Loucy (cell line): ENCODE measurements at regions not wholly inside any gene's neighbourhood (a gene's known extent, or its start where the extent isn't known, plus 50 kb on each side); places are given as distances from the start of the nearest gene placed in this dataset.

Experiments
- H2AFZ ChIP-seq: fragments of 200-600 bp; sonication (generic); 2 replicates; pipeline ENCODE4 v1.6.0; 2016; ENCODE audit warnings: antibody characterized with exemption, mild to moderate bottlenecking, low read length, moderate library complexity
- H3F3A ChIP-seq: fragments of 200-600 bp; 2 replicates; pipeline ENCODE4 v1.6.0; 2016; ENCODE audit warnings: antibody characterized with exemption, low read depth, mild to moderate bottlenecking
- H3K27me3 ChIP-seq: fragments of 200-600 bp; sonication (generic); 2 replicates; pipeline ENCODE4 v1.6.1; 2014; ENCODE audit warnings: low read length, mild to moderate bottlenecking; ENCODE audit not compliant: insufficient read depth, poor library complexity, severe bottlenecking
- H3K36me3 ChIP-seq: fragments of 200-600 bp; sonication (generic); 2 replicates; pipeline ENCODE4 v1.6.1; 2016; ENCODE audit warnings: low read length; ENCODE audit not compliant: insufficient read depth
- H3K4me1 ChIP-seq: fragments of 200-600 bp; sonication (generic); 2 replicates; pipeline ENCODE4 v1.5.1; 2014; ENCODE audit warnings: low read length, mild to moderate bottlenecking; ENCODE audit not compliant: insufficient read depth, poor library complexity, severe bottlenecking
- H3K4me2 ChIP-seq: fragments of 200-600 bp; sonication (generic); 2 replicates; pipeline ENCODE4 v1.6.0; 2014; ENCODE audit warnings: antibody characterized with exemption, low read length, low read depth, mild to moderate bottlenecking; ENCODE audit not compliant: poor library complexity, severe bottlenecking
- H3K4me3 ChIP-seq: fragments of 200-600 bp; sonication (generic); 2 replicates; pipeline ENCODE4 v1.5.1; 2014; ENCODE audit warnings: low read length, mild to moderate bottlenecking, mixed read lengths; ENCODE audit not compliant: poor library complexity, severe bottlenecking
- H3K79me2 ChIP-seq: fragments of 200-600 bp; sonication (generic); 2 replicates; pipeline ENCODE4 v1.6.1; 2014; ENCODE audit warnings: low read length; ENCODE audit not compliant: insufficient read depth
- H3K9ac ChIP-seq: fragments of 200-600 bp; sonication (generic); 2 replicates; pipeline ENCODE4 v1.6.0; 2014; ENCODE audit warnings: mild to moderate bottlenecking, low read depth, low read length, moderate library complexity; ENCODE audit not compliant: poor library complexity, severe bottlenecking
- H3K9me2 ChIP-seq: fragments of 200-600 bp; sonication (generic); replicated peaks from 2 replicates; pipeline ENCODE4 v1.6.1; 2016; ENCODE audit warnings: low read depth, low read length, mixed read lengths
- H3K9me3 ChIP-seq: fragments of 200-600 bp; sonication (generic); 2 replicates; pipeline ENCODE4 v1.6.1; 2014; ENCODE audit warnings: mild to moderate bottlenecking, antibody characterized with exemption, low read length, low read depth; ENCODE audit not compliant: insufficient read depth
- H4K20me1 ChIP-seq: fragments of 200-600 bp; sonication (generic); 2 replicates; pipeline ENCODE4 v1.6.0; 2014; ENCODE audit warnings: antibody characterized with exemption, low read length, mild to moderate bottlenecking; ENCODE audit not compliant: insufficient read depth, poor library complexity, severe bottlenecking
- EZH2phosphoT487 ChIP-seq: fragments of 200-600 bp; IDR thresholded peaks from 2 replicates; pipeline ENCODE4 v1.6.1; 2018; ENCODE audit warnings: antibody characterized with exemption, mild to moderate bottlenecking, moderate library complexity, borderline replicate concordance
- TF ChIP-seq, protein P1 (sequence below): fragments of 200-600 bp; sonication (generic); conservative IDR thresholded peaks from 2 replicates; pipeline ENCODE4 v1.5.1; 2014; ENCODE audit warnings: mild to moderate bottlenecking, antibody characterized with exemption, low read length

DNA sequence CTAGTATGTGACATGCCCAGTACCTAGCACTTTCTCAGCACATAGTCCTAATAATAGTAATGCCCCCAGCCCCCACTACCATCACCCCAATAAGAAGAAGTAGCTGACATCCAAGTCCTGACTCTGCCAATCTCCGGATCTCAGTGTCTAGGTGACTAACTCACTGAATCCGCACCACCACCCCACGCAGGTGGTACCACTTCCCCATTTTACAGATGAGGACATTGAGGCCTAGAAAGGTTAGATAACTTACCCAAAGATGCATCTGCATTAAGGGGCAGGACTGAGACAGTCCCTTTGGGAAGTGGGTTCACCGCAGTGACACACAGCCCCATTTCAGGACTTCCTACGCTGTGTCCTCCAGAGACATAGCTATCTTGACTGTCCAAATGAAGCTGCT lies 241.2 kb downstream of the TFAP2C start:
- Histone ChIP-seq H2AFZ (no peak overlapping the region), H3K4me2 (no peak overlapping the region)

DNA sequence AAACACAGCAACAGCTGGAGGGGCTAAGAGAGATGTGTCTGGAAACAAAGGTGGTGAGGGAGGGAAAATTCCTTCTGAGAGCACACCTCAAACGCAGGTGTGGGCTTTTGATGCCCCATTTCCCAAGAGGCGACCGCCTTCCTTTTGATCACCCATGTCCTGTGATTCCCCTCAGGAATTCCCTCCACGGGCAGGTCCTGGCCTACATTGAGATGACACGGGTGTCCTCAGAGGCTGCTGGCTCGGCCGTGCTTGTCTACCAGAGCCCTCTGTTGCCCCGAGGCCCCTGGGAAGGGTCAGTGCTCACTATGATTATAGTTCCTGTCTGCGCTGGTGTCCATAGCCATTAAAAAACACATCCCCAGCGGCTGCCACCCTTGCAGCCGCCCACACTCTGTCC lies 242.6 kb downstream of the TFAP2C start:
- Histone ChIP-seq H3K27me3 (no peaks in the 10 kb centered on the region), H3K4me2 (no peak overlapping the region), H3K4me3 (no peak overlapping the region), H3K79me2 (no peaks in the 10 kb centered on the region), H3K4me1 (no peaks in the 10 kb centered on the region), H3F3A (no peaks in the 10 kb centered on the region), H3K36me3 (no peaks in the 10 kb centered on the region), H3K9me3 (peaks cover 4% of the 10 kb centered on the region; the same call in 1 of the 2 replicates), H3K9me2 (no peaks in the 10 kb centered on the region), H2AFZ (no peak overlapping the region), H3K9ac (no peak overlapping the region), H4K20me1 (no peaks in the 10 kb centered on the region)
- TF ChIP-seq, protein P1, sequence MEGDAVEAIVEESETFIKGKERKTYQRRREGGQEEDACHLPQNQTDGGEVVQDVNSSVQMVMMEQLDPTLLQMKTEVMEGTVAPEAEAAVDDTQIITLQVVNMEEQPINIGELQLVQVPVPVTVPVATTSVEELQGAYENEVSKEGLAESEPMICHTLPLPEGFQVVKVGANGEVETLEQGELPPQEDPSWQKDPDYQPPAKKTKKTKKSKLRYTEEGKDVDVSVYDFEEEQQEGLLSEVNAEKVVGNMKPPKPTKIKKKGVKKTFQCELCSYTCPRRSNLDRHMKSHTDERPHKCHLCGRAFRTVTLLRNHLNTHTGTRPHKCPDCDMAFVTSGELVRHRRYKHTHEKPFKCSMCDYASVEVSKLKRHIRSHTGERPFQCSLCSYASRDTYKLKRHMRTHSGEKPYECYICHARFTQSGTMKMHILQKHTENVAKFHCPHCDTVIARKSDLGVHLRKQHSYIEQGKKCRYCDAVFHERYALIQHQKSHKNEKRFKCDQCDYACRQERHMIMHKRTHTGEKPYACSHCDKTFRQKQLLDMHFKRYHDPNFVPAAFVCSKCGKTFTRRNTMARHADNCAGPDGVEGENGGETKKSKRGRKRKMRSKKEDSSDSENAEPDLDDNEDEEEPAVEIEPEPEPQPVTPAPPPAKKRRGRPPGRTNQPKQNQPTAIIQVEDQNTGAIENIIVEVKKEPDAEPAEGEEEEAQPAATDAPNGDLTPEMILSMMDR: no peak
- no peak for TF ChIP-seq EZH2phosphoT487

More for the DNA sequence above, 241.2 kb downstream of the TFAP2C start:
- no peaks in the 10 kb centered on the region for H3K79me2 ChIP-seq
- no peaks in the 10 kb centered on the region for H3F3A ChIP-seq
- no peak overlapping the region for H3K9ac ChIP-seq
- no peak overlapping the region for H3K4me3 ChIP-seq
- TF ChIP-seq, protein P1: no peak
- TF ChIP-seq EZH2phosphoT487: no peak
- H3K4me1 ChIP-seq: no peaks in the 10 kb centered on the region
- peaks cover 3% of the 10 kb centered on the region; the same call in 1 of the 2 replicates for H3K9me3 ChIP-seq
- no peaks in the 10 kb centered on the region for H4K20me1 ChIP-seq
- H3K27me3 ChIP-seq: no peaks in the 10 kb centered on the region
- H3K36me3 ChIP-seq: no peaks in the 10 kb centered on the region
- H3K9me2 ChIP-seq: no peaks in the 10 kb centered on the region

DNA sequence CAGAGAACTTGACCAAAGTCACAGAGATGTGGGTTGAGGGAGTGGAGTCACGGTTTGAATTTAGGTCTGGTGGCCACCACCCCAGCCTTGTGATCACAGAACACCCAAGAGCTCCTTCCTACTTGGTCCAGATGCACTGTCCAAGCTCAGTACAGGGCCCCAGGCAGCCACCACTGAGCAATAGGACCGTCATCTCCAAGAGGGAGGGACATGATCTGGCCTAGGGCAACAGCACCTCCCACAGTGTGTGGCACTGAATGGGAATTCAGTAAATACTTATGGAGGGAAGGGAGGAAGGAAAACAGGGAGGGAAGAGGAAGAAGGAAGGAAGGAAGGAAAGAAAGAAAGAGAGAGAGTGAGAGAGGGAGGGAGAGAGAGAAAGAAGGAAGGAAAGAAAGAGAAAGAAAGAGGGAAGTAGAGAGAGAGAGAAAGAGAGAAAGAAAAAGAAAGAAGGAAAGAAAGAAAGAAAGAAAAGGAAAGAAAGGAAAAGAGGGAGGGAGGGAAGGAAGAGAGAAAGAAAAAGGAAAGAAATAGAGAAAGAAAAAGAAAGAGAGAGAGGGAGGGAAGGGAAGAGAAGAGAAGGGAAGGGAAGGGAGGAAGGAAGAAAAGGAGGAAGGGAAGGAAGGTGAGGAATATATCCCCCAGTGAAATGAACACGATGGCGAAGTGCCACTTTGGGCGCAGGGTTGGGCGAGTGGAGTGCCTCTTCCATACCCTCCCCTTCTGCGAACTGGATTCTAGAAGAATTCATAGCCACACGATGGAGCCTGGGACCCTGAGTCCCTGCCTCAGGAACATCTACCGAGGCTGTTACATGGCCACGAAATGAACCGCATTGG lies 243.7 kb downstream of the TFAP2C start:
- Histone ChIP-seq H3K9me3 (peaks cover 4% of the 10 kb centered on the region; the same call in 1 of the 2 replicates), H3K9me2 (no peaks in the 10 kb centered on the region), H3F3A (no peaks in the 10 kb centered on the region), H3K4me3 (no peak overlapping the region), H4K20me1 (no peaks in the 10 kb centered on the region), H3K4me2 (no peak overlapping the region), H3K4me1 (no peaks in the 10 kb centered on the region), H3K27me3 (no peaks in the 10 kb centered on the region), H3K36me3 (no peaks in the 10 kb centered on the region), H2AFZ (no peak overlapping the region), H3K79me2 (no peaks in the 10 kb centered on the region), H3K9ac (no peak overlapping the region)
- TF ChIP-seq, protein P1: no peak
- TF ChIP-seq EZH2phosphoT487: no peak
